Frontal cortex (tissue), 3 donors: ENCODE measurements at regions not wholly inside any gene's neighbourhood (a gene's known extent, or its start where the extent isn't known, plus 50 kb on each side); places are given as distances from the start of the nearest gene placed in this dataset.

Experiments
- DNase-seq, 2 donors: peaks; one replicate each; pipeline ENCODE4 v3.0.0; 2012; ENCODE audit warnings: low spot score in 2 of 2
- FAIRE-seq: peaks from 2 replicates; lab custom pipeline; 2012; peaks lifted over from hg19 to GRCh38; lab: Jason Lieb, UNC
- donor health status: control.
- donor health status: control.
- donor health status: control.

DNA sequence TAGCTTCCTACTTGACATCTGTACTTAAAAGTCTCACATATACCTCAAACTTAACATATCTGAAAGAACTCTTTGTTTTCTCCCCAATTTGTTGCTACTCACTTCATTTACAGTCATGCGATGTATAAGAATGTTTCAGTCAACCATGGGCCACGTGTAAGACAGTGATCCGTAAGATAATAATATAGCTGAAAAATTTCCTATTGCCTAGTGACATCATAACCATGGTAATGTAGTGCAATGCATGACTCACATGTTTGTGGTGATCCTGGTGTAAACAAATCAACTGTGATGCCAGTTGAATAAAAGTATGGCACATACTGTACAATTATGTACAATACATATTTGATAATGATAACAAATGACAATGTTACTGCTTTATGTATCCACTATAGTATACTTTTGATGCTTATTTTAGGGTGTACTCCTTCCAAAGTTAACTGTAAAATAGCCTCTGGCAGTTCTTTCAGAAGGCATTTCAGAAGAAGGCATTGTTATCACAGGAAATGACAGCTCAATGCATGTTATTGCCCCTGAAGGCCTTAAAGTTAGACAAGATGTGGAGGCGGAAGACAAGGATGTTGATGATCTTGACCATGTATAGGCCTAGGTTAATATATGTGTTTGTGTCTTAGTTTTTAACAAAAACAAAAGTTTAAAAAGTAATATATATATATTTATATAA, 579.0 kb downstream of the EPHA7 start:
- no peak for DNase-seq
- no peak for FAIRE-seq

DNA sequence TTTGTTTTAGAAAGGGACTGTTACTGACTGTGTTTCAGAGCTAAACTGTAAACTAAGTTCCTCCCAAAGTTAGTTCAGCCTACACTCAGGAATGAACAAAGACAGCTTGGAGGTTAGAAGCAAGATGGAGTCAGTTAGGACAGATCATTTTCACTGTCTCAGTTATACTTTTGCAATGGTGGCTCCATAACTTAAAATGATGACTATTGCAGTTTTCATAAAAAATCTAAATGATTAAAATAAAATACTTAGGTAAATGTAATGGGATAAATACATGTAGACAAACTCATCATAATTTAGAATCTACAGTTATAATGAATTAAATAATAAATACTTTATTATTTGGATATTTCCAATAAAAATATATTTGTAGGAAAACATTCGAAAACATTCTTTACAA, 590.6 kb downstream of the EPHA7 start:
- DNase-seq (no peak), FAIRE-seq (peak; percentile 96)

DNA sequence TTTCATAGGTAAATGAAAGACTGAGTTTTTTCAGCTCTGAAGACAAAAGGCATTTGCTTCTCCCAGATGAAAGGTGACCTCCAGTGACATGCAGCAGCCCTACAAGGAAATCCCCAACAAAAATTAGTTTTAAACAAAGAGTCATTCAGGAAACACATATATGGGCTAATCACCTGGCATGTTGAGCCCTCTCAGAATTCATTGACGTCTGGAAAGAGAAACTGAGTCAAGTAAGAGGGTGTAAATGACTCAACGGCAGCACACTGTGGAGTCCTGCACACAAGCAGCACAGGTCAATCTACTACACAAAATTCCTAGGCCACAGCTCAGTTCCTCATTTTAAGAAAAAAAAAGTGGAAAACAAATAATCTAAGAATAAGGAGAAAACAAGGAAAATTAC, 592.3 kb downstream of the EPHA7 start:
- no peak for DNase-seq
- no peak for FAIRE-seq

DNA sequence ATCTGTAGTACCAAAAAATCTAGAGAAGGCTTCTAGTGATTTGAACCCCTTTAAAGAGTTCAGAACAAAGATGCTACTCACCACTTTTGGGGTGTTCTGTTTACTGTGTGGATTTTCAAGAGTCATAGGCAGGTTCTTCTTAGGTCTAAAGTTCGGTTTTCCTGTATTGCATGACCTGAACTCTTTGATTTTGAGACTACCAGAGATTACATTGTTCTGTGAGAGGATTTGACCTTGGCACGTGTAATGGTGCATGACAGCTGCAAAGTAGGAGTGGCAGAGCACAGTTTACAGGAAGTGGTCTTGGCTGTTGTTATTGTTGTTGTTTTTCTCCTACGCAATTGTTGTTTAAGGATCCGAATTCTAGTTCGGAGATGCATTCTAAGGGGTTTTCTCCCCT, 592.7 kb downstream of the EPHA7 start:
- no peak for FAIRE-seq
- no peak for DNase-seq

DNA sequence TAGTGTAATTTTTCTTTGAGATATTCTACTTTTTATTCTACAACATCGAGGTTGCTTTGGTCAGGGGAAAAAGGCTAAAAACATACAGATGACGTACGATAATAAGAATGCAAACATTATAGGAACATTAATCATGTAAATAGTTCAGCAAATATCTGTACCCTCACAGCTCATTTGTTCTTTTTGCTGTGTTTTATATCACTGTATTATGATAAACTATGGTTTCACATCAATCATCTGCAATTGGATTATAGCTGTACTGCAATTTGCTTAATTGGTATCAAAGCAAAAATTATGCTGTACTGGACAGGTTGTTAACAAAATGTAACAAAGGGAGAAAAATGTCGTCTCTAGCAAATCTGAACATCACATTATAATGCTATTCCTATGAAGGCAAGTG, 597.1 kb downstream of the EPHA7 start:
- no peak for DNase-seq
- FAIRE-seq, result no peak

DNA sequence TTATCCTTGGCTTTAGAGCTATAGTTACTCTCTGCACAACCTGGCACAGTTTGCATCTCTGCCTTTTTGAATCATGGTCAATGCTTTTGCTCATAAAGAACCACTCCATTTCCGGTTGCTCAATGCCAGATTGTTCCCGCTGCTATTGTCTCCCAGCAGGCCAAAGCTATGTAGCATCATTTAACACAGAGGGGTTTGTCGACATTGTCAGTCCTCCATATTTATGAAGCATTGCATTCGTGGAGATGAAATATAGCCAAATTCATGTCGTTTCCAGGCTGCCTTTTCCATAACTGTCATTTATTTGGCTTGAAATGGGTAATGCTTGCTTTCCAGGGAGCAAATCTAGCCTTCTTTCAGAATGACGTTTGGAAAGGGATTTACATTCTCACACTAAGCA, 598.8 kb downstream of the EPHA7 start:
- FAIRE-seq, result no peak
- no peak for DNase-seq

DNA sequence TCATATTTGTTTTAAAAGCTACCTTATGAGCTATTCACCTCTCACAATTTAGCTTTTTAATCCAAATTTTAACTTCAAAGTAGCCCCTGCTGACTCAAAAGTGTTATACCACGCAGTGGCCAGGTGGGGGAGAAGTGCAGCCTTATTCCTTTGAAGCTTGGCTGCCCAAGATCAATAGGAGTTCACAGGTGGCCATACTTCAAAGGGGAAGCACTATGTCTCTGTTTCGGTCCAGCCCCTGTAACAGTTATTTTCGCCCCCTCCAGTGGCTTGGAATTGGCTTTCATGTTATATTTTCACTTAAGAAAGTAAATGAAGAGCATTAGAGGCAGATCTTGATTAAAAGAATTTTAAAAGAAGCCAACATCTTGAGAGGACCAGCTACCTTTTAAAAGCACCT, 608.4 kb downstream of the EPHA7 start:
- no peak for DNase-seq
- no peak for FAIRE-seq

DNA sequence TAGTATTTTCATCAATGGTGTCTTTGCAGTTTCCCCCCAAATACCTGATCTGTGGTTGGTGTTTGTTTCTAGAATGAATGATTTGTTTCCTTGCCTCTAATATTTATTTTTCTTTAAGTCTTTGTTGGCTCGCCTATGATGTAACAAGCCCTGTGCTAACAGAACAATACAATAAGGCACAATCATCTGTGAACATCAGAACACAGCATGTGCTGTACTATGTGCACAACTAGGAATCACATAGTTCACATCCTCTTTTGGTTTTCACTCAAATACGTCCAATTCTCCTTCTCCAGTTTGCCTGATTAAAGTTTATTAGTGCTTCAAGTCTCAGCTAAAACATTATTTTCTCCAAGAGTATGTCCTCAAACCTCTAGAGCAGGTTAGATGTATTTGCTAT, 613.1 kb downstream of the EPHA7 start:
- FAIRE-seq, result no peak

DNA sequence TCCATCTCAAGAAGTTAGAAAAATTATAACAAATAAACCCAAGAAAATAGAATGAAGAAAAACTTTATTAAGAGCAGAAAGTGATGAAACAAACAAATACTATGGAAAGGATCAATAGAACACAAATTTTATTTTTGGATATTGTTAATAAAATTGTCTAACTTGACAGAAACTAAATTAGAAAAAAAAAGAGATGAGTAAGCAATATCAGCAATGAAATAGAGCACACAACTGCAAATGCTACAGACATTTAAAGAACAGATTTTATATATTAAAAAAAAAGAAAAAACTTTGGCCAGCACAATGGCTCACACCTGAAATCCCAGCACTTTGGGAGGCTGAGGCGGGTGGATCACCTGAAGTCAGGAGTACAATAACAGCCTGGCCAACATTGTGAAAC, 628.0 kb downstream of the EPHA7 start:
- DNase-seq, result no peak
- FAIRE-seq, result no peak

More for the DNA sequence above, 613.1 kb downstream of the EPHA7 start:
- no peak for DNase-seq

DNA sequence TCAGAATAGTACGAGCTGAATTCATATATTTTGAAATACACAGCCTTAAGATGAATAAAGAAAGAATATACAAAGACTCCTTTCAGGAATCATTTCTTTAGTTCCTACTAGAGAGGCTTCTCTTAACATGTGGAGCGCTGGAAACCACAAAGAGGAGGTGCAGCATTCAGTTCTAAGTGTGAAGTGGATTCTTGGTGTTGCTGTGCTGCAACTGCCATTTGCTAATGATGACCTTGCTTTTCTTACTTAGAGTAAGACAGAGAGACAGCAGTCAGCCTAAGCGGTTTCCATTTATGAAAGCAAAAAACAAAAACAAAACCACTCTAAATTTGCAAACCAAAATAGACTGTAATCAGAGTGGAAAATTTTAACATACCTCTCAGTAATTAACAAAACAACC, 629.0 kb downstream of the EPHA7 start:
- no peak for DNase-seq

DNA sequence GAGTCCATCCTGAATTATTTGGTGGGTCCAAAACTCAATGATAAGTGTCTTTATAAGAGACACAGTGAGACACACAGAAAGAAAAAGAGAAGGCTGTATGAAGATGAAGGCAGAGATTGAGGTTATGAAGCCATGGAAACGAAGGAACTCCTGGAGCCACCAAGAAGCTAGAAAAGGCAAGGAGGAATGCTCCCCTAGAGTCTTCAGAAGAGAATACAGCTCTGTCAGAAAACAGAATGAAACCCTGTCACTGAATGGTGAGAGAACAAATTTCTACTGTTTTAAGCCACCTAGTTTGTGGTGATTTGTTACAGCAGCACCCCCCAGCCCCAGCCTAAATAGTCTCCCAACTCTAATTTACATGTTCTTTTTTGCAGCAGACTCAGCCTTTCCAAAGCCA, 635.1 kb downstream of the EPHA7 start:
- DNase-seq (no peak), FAIRE-seq (no peak)

More for the DNA sequence above, 629.0 kb downstream of the EPHA7 start:
- FAIRE-seq, result no peak

DNA sequence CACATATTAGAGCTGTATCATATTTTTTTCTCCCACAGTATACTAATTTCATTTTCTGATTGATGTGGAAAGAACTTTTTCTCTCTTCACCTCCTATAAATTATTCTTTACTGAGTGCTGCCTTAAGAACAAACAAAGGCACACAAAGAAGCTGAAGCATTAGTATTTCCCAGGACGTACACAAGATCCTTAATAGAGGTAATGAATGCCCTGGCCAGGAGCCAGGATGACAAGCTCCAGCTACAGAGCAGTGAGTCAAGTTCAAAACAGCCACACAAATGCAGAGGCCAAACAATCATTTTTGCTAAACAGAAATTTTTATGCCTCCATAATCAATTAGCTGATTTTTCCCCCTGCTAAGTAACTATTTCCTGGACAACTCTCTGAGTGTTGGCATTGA, 639.6 kb downstream of the EPHA7 start:
- DNase-seq (no peak), FAIRE-seq (no peak)

DNA sequence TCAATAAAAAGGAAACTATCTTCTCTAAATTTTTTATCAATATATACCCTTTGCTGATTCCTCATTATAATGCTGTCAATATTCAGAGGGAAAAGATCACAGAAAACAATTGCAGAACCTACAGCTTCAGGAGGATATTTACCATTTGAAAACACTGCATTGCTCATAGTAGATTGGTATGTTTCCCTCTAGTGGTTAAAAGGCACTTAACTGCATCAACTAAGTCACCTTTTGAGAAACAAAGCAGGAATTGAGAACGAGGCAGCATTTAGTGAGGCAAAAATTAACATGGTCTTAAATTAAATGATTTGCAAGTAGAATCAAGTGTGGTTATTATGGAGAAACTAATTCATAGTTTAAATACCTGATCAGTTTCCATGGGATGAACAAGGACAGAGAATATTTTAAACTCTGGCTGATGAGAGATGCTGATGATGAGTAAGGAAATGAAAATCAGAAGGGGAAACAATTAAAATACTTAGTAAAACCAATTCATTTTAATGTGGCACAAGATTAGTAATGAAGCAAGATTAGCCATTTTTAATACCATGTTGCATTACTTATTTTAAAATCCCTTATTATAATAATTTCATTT, 642.1 kb downstream of the EPHA7 start:
- no peak for FAIRE-seq
- DNase-seq, result peak in 1 of 2 donors; percentile 7

DNA sequence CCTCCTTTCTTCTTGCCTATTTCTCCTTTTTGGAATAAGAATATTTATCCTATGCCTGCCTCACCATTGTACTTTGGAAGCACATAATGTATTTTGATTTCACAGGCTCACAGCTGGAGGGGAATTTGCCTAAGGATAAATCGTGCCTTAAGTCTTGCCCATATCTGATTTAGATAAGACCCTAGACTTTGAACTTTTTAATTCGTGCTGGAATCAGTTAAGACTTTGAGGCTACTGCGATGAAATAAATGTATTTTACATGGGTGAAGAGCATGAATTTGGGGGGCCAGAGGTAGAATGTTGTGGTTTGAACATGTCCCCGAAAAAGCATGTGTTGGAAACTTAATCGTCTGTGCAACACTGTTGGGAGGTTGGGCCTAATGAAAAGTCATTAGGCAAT, 648.8 kb downstream of the EPHA7 start:
- DNase-seq (no peak), FAIRE-seq (no peak)

DNA sequence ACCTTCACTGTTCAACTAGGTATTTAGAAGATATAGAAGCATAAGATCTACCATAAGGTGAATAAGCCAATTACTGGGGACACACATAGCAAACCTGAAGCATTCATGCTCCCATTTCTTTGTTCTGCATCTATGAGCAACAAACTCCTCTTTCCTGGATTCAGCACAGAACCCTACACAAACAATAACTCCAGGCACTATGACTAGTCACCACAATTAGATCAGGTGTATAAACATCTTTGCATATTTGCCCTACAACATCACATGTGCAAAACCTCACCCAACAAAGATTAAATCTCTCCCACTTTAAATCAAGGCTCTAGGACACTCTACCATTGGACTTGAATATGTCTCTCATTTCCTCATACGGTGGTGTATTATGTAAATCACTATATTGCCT, 652.3 kb downstream of the EPHA7 start:
- FAIRE-seq, result no peak
- no peak for DNase-seq

DNA sequence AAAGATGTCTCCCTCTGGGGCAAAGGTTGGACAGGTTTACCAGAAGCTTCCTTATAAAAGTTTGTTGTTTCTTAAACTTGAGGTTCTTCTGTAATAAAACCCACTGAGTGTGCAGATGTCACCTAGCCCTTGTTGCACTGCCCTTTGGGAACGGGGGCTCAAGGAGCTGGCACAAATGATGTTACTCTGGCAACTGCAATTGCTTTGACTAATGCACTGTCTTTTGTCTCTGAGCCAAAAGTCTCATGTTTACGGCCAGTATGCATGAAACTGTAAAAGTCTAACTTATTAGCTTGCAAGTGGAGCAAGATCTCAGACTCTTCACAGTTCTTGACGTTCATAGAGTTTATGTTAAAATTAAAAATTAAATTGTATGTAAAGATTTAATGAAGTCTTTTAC, 655.7 kb downstream of the EPHA7 start:
- FAIRE-seq (no peak), DNase-seq (no peak)

DNA sequence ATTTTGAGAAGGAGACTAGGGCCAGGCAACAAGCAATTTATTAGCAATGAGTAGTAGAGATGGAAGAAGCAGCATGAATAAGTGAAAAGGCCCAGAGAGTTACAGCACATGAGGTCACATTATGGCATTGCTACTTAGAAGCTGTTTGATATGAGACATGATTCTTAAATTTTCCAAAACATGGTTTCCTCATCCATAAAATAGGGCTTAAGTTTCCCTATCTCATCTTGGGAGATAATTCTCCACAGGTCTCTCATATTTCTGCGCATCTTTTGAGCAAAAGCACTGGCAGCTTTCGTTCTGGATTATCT, 656.1 kb downstream of the EPHA7 start:
- DNase-seq (no peak), FAIRE-seq (no peak)

DNA sequence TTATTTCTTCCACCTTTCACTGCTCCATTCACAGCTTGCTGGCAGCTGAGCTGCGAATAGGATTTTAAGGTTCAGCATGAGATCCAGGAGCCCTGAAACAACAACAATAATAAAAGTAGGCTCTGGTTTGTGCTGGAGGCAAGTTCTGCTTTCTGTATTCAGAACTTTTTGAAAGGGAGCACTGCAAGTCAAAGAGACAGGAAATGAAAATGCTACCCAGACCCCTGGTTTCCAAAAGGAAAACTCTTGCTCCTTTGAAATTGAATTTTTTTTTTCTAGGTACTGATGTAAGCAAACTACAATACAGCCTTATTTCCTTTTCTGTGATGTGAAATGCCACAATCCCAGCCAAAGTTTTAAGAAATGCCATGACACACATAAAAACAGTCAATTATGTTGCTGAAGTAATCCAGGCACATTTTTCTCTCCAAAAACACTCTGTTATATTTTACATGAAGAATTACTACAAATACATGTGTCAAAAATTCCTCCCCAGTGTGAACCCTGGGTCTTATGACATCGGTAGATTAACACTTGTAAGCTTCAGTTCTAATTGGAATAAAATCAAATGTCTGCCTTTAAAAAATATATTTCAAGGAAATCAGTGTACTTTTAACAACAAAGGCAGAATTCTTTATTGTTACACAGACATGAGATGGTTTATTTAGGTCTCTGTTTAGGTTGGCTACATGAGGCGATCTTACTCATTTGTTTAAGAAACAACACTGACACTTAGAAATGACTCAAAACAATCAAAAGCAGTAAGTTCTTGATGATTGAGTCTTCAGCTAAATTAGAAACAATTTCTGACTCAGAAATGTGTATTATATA, 656.7 kb downstream of the EPHA7 start:
- FAIRE-seq, result no peak

DNA sequence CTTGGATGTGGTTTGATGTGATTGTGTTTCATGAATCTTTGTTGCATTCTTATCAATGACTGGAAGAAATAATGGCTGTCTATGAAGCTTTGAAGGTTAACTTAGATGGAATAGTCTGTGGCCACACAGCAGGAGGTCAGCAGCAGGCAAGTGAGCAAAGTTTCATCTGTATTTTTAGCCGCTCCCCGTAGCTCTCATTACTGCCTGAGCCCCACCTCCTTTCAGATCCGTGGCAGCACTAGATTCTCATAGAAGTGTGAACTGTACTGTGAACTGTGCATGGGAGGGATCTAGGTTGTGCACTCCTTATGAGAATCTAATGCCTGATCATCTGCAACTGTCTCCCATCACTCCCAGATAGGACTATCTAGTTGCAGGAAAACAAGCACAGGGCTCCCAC, 660.2 kb downstream of the EPHA7 start:
- DNase-seq, result no peak
- FAIRE-seq, result no peak

More for the DNA sequence above, 656.7 kb downstream of the EPHA7 start:
- no peak for DNase-seq

DNA sequence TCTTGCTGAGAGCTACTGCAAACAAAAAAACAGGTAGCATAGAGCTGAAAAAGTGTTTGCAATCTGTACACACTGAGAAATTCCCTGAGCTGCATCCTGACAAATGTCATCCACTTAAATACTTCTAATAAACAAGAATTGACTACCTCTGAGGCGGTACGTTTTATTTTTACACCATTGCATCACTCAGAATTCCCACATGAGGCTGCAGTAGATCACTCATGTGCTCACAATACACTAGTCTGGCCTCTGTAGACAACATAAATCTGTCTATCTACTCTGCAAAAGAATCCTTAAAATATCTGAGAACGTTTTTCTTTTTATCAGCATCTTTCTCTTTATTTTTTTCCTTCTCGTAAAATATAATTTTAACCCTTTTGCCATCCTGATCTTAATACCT, 661.4 kb downstream of the EPHA7 start:
- FAIRE-seq (no peak), DNase-seq (no peak)

DNA sequence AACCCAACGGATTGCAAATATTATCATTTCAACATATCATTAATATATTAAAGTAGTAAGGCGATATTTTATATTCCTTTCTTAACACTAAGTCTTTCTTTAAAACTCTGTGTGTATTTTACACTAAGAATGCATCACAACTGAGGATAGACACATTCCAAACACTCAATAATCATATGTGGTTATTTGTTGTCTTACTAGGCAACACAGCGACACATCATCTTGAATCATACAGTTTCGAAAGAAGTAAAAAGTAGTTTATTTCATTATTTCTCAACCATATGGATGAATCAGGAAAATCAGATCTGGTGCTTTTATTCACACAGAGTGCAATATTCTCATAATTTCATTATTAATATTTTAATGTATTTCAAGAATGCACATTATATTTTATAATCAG, 662.4 kb downstream of the EPHA7 start:
- no peak for DNase-seq
- no peak for FAIRE-seq
